ENCODE measurements at regions not wholly inside any gene's neighbourhood (a gene's known extent, or its start where the extent isn't known, plus 50 kb on each side); places are given as distances from the start of the nearest gene placed in this dataset.

- TF ChIP-seq, protein P1, sequence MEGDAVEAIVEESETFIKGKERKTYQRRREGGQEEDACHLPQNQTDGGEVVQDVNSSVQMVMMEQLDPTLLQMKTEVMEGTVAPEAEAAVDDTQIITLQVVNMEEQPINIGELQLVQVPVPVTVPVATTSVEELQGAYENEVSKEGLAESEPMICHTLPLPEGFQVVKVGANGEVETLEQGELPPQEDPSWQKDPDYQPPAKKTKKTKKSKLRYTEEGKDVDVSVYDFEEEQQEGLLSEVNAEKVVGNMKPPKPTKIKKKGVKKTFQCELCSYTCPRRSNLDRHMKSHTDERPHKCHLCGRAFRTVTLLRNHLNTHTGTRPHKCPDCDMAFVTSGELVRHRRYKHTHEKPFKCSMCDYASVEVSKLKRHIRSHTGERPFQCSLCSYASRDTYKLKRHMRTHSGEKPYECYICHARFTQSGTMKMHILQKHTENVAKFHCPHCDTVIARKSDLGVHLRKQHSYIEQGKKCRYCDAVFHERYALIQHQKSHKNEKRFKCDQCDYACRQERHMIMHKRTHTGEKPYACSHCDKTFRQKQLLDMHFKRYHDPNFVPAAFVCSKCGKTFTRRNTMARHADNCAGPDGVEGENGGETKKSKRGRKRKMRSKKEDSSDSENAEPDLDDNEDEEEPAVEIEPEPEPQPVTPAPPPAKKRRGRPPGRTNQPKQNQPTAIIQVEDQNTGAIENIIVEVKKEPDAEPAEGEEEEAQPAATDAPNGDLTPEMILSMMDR (optimal IDR thresholded peaks at IDR 0.05 in 1 of 3, IDR thresholded peaks at IDR 0.05 in 1 of 3, conservative IDR thresholded peaks at IDR 0.05 in 1 of 3; ENCODE audit: extremely low read depth in 1 of 3, insufficient read depth in 2 of 3, low read length in 3 of 3) = no peak
- no peak for TF ChIP-seq EZH2 (IDR thresholded peaks at IDR 0.05; ENCODE audit: low read length)
Measured at GRCh38 chr5:18051953-18052352, 417.7 kb downstream of the TAF11L14 start.
